OCI-LY3 (cell line): ENCODE measurements at regions not wholly inside any gene's neighbourhood (a gene's known extent, or its start where the extent isn't known, plus 50 kb on each side); places are given as distances from the start of the nearest gene placed in this dataset.

Source experiments
- CTCF ChIP-seq: fragments of 200-600, 300-600 bp; sonication (generic); IDR thresholded peaks from 2 replicates; pipeline ENCODE4 v1.5.1; 2014; ENCODE audit warnings: antibody characterized with exemption, low read length, low read depth
- EZH2phosphoT487 ChIP-seq: fragments of 200-600 bp; shearing (Covaris generic); IDR thresholded peaks from 2 replicates; pipeline ENCODE4 v1.6.1; 2018; ENCODE audit warnings: antibody characterized with exemption, mixed run types, low read depth

GRCh38 chr4:137180349-137180748 lies 351.9 kb downstream of the PCDH18 start:
- TF ChIP-seq CTCF (0 out of 2 replicates have a peak, but pooled peaks have one; percentile 4), EZH2phosphoT487 (no peak)
